ENCODE measurements at regions not wholly inside any gene's neighbourhood (a gene's known extent, or its start where the extent isn't known, plus 50 kb on each side); places are given as distances from the start of the nearest gene placed in this dataset.
"Not testable (repeated sequence)": the region's sequence is repeated elsewhere in the genome, so short reads cannot be mapped to it uniquely, and the experiment has no call there.

DNA sequence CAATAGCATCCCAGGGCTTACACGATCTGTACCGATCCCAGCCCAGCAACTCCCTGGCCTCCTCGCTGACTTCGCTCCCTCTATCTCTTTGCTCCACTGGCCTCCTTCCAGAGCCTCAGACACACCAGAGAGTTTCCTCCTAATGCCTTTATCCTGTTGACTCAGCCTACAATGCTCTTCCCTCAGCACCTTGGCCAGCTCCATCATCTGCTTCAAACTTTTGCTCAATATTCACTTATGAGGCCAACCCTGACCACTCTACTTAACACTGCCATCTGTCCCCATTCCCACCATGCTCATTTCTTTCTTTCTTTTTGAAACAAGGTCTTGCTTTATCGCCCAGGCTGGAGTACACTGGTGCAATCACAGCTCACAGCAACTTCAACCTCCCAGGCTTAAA is 180.9 kb downstream of the CEP170 start:
- intact Hi-C loops (cut with micrococcal nuclease); H3K9me3 Mint-ChIP-seq; H3K4me3 Mint-ChIP-seq (ENCODE audit: low read depth); H3K27ac Mint-ChIP-seq; DNase-seq (ENCODE audit: low spot score); H3K27me3 Mint-ChIP-seq (ENCODE audit: low read depth); H3K36me3 Mint-ChIP-seq (ENCODE audit: low read depth); H3K4me1 Mint-ChIP-seq (ENCODE audit: low read depth): not testable (repeated sequence)

DNA sequence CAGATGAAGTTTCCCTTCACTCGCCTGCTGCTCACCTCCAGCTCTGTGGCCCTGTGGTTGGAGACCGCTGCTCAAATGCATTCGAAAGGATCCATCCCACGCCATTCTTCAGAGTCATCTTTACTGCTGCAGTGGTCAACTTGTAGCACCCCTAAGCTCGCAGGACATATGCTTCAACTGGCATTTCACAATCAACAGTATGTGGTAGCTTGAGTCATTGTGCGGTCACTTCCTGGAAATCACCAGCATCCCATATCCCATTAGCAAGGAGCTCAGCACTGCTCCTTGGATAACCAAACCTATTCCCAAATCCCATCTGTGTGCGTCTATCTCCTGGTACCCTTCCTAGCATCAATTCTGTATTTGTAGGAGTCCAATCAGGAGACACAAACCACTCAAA is 188.0 kb downstream of the CEP170 start:
- intact Hi-C loops (cut with micrococcal nuclease); H3K27me3 Mint-ChIP-seq (ENCODE audit: low read depth); H3K4me3 Mint-ChIP-seq (ENCODE audit: low read depth); H3K36me3 Mint-ChIP-seq (ENCODE audit: low read depth); H3K9me3 Mint-ChIP-seq; H3K4me1 Mint-ChIP-seq (ENCODE audit: low read depth); DNase-seq (ENCODE audit: low spot score); H3K27ac Mint-ChIP-seq: not testable (repeated sequence)

DNA sequence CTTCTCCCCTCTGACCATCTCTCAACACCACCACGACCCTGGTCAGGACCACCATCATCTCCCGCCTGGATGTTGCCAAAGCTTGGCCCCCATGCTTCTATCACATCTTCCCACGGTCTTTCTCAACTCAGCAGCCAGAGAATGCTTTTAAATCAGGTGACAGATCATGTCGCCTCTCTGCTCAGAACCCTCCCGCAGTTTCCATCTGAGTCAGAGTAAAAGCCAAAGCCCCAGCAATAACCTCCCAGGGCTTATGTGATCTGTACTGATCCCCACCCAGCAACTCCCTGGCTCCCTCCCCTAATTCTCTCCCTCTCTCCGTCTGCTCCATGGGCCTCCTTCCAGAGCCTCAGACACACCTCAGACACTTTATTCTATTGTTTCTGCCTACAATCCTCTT is 193.1 kb downstream of the CEP170 start:
- H3K27ac Mint-ChIP-seq; H3K4me3 Mint-ChIP-seq (ENCODE audit: low read depth); intact Hi-C loops (cut with micrococcal nuclease); H3K9me3 Mint-ChIP-seq; H3K27me3 Mint-ChIP-seq (ENCODE audit: low read depth); H3K36me3 Mint-ChIP-seq (ENCODE audit: low read depth); H3K4me1 Mint-ChIP-seq (ENCODE audit: low read depth); DNase-seq (ENCODE audit: low spot score): not testable (repeated sequence)

DNA sequence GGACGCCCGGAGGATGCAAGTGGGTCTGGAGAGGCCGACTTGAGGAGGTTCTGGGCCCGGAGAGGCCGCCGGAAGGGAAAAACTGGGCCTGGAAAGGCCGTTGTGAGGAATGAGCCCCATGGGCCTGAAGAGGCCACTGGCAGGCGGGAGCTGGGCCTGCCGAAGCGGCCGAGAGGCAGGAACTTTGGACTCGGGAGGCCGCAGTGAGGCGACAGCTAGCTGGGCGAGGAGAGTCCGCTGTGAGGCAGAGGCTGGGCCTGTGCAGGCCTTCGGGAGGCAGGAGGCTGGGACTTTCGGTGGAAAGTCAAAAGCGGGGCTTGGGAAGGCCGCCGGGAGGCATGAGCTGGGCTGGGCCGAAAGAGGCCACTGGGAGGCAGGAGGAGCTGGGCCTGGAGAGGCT is 199.6 kb downstream of the CEP170 start:
- H3K27me3 Mint-ChIP-seq (ENCODE audit: low read depth); DNase-seq (ENCODE audit: low spot score); H3K4me3 Mint-ChIP-seq (ENCODE audit: low read depth); H3K9me3 Mint-ChIP-seq; H3K4me1 Mint-ChIP-seq (ENCODE audit: low read depth); intact Hi-C loops (cut with micrococcal nuclease); H3K27ac Mint-ChIP-seq; H3K36me3 Mint-ChIP-seq (ENCODE audit: low read depth): not testable (repeated sequence)

DNA sequence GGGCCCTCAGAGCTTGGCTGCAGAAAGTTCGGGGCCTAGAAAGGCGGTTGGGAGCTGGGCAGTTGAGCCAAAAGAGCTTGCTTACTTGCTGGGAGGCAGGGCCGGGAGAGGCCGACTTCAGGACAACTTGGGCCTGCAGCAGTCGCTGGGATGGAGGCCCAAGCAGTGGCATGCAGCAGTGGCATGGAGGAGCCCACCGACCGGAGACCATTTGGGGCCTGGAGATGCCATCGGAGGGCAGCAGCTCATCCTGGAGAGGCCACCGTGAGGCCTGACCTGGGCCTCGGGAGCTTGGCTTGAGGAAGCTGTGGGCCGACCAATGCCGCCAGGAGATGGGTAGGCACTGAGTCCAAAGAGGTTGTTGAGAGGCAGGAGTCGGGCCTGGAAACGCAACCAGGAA is 200.0 kb downstream of the CEP170 start:
- H3K27ac Mint-ChIP-seq; H3K27me3 Mint-ChIP-seq (ENCODE audit: low read depth); DNase-seq (ENCODE audit: low spot score); H3K36me3 Mint-ChIP-seq (ENCODE audit: low read depth); H3K4me3 Mint-ChIP-seq (ENCODE audit: low read depth); H3K9me3 Mint-ChIP-seq; H3K4me1 Mint-ChIP-seq (ENCODE audit: low read depth); intact Hi-C loops (cut with micrococcal nuclease): not testable (repeated sequence)

DNA sequence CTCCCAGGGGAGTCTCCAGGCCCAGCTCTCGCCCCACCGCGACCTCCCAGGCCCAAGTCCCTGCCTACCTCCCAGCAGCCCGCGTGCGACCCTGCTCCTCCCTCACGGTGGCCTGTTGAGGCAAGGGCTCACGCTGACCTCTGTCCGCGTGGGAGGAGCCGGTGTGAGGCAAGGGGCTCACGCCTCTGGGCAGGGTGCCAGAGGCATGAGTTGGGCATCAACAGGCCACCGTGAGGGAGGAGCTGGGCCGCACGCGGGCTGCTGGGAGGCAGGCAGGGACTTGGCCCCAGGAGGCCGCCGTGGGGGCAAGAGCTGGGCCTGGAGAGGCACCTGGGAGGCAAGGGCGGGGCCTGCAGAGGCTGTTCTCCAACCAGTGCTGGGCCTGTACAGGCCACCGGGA is 200.4 kb downstream of the CEP170 start:
- H3K36me3 Mint-ChIP-seq (ENCODE audit: low read depth); H3K9me3 Mint-ChIP-seq; DNase-seq (ENCODE audit: low spot score); intact Hi-C loops (cut with micrococcal nuclease); H3K4me3 Mint-ChIP-seq (ENCODE audit: low read depth); H3K27me3 Mint-ChIP-seq (ENCODE audit: low read depth); H3K4me1 Mint-ChIP-seq (ENCODE audit: low read depth); H3K27ac Mint-ChIP-seq: not testable (repeated sequence)

DNA sequence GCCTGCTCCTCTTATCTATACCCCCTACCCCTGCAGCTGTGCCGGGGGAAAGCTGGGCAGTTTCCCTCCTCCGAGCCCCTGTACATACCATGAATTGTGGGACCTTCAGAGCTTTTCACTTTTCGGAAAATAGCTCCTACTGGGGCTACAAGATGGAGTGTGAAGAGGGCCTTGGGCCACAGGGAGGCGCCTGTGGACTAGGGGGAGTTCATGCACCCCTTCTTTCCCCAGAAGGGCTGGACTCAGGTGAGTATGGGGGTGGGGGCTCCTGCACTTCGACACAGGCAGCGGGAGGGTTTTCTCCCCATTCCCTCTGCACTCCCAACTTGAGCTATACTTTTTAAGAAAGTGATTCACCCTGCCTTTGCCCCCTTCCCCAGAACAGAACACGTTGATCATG is 202.0 kb downstream of the CEP170 start:
- H3K27me3 Mint-ChIP-seq (ENCODE audit: low read depth); H3K4me1 Mint-ChIP-seq (ENCODE audit: low read depth); H3K36me3 Mint-ChIP-seq (ENCODE audit: low read depth); intact Hi-C loops (cut with micrococcal nuclease); H3K4me3 Mint-ChIP-seq (ENCODE audit: low read depth); DNase-seq (ENCODE audit: low spot score); H3K27ac Mint-ChIP-seq; H3K9me3 Mint-ChIP-seq: not testable (repeated sequence)

DNA sequence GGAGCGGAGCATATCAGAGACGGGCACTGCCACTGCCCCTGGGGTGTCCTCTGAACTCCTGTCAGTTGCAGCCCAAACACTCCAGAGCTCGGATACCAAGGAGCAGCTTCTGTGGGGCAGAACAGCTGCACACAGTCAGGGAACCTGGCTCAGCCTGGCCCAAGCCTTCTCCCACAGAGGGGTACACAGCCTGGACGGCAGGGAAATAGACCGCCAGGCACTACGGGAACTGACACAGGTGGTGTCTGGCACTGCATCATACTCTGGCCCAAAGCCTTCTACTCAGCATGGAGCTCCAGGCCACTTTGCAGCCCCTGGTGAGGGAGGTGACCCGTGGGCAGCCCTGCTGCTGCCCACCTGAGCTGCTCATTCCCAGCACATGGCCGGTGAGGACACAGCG is 204.5 kb downstream of the CEP170 start:
- H3K36me3 Mint-ChIP-seq (ENCODE audit: low read depth); DNase-seq (ENCODE audit: low spot score); H3K27ac Mint-ChIP-seq; H3K9me3 Mint-ChIP-seq; H3K4me3 Mint-ChIP-seq (ENCODE audit: low read depth); intact Hi-C loops (cut with micrococcal nuclease); H3K4me1 Mint-ChIP-seq (ENCODE audit: low read depth); H3K27me3 Mint-ChIP-seq (ENCODE audit: low read depth): not testable (repeated sequence)

DNA sequence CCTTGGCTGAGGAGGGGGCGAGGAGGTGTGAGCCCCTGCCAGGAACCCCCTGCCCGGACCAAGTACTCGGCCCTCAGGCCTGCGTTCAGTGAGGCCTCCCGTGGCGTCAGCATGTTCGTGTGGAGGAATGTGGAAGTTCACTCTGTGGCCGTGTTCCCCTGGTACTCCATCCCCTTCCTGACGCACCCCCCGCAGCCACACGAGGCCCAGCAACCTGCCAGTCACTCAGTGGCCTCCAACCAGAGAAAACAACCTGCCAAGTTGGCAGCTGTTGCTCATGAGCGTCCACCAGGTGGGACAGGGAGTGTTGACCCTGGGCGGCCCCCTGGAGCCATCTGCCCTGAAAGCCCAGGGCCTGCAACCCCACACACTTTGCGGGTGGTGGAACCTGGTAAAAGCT is 205.4 kb downstream of the CEP170 start:
- H3K36me3 Mint-ChIP-seq (ENCODE audit: low read depth); H3K27me3 Mint-ChIP-seq (ENCODE audit: low read depth); DNase-seq (ENCODE audit: low spot score); H3K9me3 Mint-ChIP-seq; H3K27ac Mint-ChIP-seq; H3K4me1 Mint-ChIP-seq (ENCODE audit: low read depth); intact Hi-C loops (cut with micrococcal nuclease); H3K4me3 Mint-ChIP-seq (ENCODE audit: low read depth): not testable (repeated sequence)

DNA sequence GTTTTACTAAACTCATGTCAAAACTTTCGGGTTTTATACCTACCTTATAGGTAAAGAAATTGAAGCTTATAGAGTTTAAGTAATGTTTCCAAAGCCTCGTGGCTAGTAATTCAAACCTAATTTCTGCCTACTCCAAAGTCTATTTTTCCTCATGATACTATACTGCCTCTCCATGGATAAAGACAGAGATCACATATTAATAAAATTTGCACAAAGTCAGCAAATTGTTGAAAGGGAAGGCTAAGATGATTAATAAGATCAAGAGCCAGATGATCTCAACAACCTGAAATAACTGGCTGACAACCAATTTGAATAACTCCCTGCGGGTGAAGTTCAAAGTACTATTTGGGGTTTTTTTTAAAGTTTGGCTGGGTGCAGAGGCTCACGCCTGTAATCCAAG is 233.7 kb downstream of the CEP170 start:
- H3K9me3 Mint-ChIP-seq; H3K36me3 Mint-ChIP-seq (ENCODE audit: low read depth); H3K4me3 Mint-ChIP-seq (ENCODE audit: low read depth); H3K27ac Mint-ChIP-seq; intact Hi-C loops (cut with micrococcal nuclease); H3K4me1 Mint-ChIP-seq (ENCODE audit: low read depth); DNase-seq (ENCODE audit: low spot score); H3K27me3 Mint-ChIP-seq (ENCODE audit: low read depth): not testable (repeated sequence)

DNA sequence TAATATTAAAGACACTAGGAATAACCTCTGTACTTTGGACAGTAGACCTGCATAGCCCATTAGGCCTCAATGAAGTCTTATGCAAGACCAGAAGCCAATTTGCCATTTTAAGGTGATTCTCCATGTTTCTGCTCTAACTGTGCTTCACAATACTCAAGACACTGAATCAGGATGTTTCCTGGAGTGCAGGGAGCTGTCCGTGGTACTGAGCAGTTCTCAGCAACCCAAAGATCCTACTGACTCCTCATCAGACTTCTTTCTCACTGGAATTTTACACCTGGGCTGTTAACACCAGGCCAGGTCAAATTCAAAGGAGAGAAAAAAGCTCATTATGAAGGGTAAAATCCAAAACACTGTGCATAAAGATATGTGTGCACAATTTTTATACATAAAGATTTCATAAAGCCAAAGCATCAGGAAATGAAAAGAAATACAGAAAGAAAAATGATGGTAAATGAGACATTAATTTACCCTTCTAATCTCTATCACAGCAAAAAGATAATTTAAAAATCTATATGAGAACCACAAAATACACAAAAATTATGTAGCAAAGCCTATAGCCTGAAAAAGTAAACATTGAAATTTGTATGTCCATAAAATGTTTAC is 235.9 kb downstream of the CEP170 start:
- H3K4me3 Mint-ChIP-seq (ENCODE audit: low read depth); H3K9me3 Mint-ChIP-seq; H3K27ac Mint-ChIP-seq; H3K4me1 Mint-ChIP-seq (ENCODE audit: low read depth); H3K36me3 Mint-ChIP-seq (ENCODE audit: low read depth); intact Hi-C loops (cut with micrococcal nuclease); H3K27me3 Mint-ChIP-seq (ENCODE audit: low read depth): not testable (repeated sequence)
- DNase-seq (ENCODE audit: low spot score), result peak; percentile 12

DNA sequence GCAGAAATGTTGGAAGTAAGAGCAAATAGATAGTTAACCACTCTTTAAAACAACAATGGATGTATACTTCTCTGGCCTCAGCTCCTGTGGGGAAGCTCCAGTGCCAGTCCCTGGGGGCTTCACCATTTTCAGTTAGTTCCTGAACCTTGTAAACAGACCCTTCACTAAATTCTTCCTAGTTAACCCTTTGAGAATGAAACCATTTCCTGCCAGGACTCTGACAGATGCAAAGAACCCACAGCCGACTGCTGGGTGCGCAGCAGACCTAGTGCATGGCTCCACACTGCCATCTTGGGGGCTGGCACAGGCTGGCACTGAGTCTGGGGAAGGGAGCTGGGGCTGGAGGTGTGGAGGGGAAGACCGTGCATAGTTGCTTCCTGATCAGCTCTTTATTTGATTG is 244.4 kb downstream of the CEP170 start:
- H3K4me3 Mint-ChIP-seq (ENCODE audit: low read depth); H3K27me3 Mint-ChIP-seq (ENCODE audit: low read depth); H3K27ac Mint-ChIP-seq; DNase-seq (ENCODE audit: low spot score); H3K9me3 Mint-ChIP-seq; H3K4me1 Mint-ChIP-seq (ENCODE audit: low read depth); intact Hi-C loops (cut with micrococcal nuclease); H3K36me3 Mint-ChIP-seq (ENCODE audit: low read depth): not testable (repeated sequence)

DNA sequence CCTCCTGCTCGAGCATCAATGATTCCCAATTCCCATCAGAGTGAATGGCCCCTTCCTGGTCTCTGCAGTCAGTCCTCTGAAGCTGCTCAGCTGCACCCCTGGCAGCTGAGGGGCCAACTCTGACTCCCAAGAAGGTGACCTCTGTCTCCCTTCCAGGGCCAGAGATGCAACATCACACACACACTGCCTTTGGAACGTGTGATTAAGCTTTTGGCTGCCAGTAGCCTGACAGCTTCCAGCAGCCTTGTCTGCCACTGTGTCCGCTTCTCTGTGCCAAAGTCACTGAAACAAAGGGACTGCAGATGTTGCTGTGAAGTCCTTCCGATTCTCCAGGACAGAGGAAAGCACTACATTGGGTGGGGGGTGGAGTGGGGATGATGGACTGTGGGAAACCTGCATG is 254.1 kb downstream of the CEP170 start:
- H3K27ac Mint-ChIP-seq; H3K36me3 Mint-ChIP-seq (ENCODE audit: low read depth); H3K4me3 Mint-ChIP-seq (ENCODE audit: low read depth); H3K9me3 Mint-ChIP-seq; H3K27me3 Mint-ChIP-seq (ENCODE audit: low read depth); intact Hi-C loops (cut with micrococcal nuclease); DNase-seq (ENCODE audit: low spot score); H3K4me1 Mint-ChIP-seq (ENCODE audit: low read depth): not testable (repeated sequence)

DNA sequence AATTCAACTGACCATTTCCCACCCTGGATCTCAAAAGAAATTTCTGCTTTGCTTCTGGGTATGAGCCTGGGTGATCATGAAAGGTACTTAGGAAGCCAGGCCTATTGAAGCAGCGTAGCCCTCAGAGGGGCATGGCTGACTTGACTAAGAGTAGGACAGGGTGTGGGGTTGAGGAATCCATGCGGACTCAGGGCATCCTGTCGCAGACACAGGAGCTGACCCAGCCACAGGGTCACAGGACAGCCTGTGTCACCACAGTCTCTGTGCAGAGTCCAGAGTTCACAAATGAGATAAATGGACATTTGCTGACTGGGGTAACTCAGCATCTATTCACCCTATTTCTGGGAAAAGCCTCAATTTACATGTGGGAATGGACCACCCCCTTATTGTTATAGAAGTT is 262.3 kb downstream of the CEP170 start:
- intact Hi-C loops (cut with micrococcal nuclease), result not testable (repeated sequence)

More for the DNA sequence above, 262.3 kb downstream of the CEP170 start:
- H3K27ac Mint-ChIP-seq; H3K4me1 Mint-ChIP-seq (ENCODE audit: low read depth); DNase-seq (ENCODE audit: low spot score); H3K36me3 Mint-ChIP-seq (ENCODE audit: low read depth); H3K9me3 Mint-ChIP-seq; H3K4me3 Mint-ChIP-seq (ENCODE audit: low read depth); H3K27me3 Mint-ChIP-seq (ENCODE audit: low read depth): not testable (repeated sequence)

All from activated T-helper 2 cell treated with anti-CD3 and anti-CD28 coated beads, Interferon-gamma antibody, Interleukin-2, Interleukin-4, amounts not matched to agents 10 μg/mL and 5 μg/mL and 100 μg/mL, durations not matched to agents 14 hours and 24 hours and 36 hours (primary cell).